ENCODE measurements at regions not wholly inside any gene's neighbourhood (a gene's known extent, or its start where the extent isn't known, plus 50 kb on each side); places are given as distances from the start of the nearest gene placed in this dataset.

- FAIRE-seq: peak; percentile 44
- no peak for TF ChIP-seq CTCF (IDR thresholded peaks at IDR 0.05; ENCODE audit: insufficient read depth, missing control alignments)
- no peak for DNase-seq (ENCODE audit: insufficient read length, low spot score)
Measured at GRCh38 chr1:187516874-187517273, 688.1 kb downstream of the PLA2G4A start.

- peak; percentile 58 for FAIRE-seq
- no peak for DNase-seq (ENCODE audit: insufficient read length, low spot score)
- TF ChIP-seq CTCF (IDR thresholded peaks at IDR 0.05; ENCODE audit: insufficient read depth, missing control alignments): no peak
Measured at GRCh38 chr1:187517546-187517945, 688.8 kb downstream of the PLA2G4A start.

- DNase-seq (ENCODE audit: insufficient read length, low spot score) (no peak), FAIRE-seq (peak; percentile 66)
- TF ChIP-seq CTCF (IDR thresholded peaks at IDR 0.05; ENCODE audit: insufficient read depth, missing control alignments): no peak
Measured at GRCh38 chr1:187527346-187527745, 698.6 kb downstream of the PLA2G4A start.

- no peak for TF ChIP-seq CTCF (IDR thresholded peaks at IDR 0.05; ENCODE audit: insufficient read depth, missing control alignments)
- peak; percentile 58 for FAIRE-seq
- DNase-seq (ENCODE audit: insufficient read length, low spot score): no peak
Measured at GRCh38 chr1:187537936-187538335, 709.2 kb downstream of the PLA2G4A start.

GRCh38 chr1:187549540-187549939 lies 720.8 kb downstream of the PLA2G4A start:
- FAIRE-seq (no peak), DNase-seq (ENCODE audit: insufficient read length, low spot score) (no peak)
- TF ChIP-seq CTCF (IDR thresholded peaks at IDR 0.05; ENCODE audit: insufficient read depth, missing control alignments): no peak

- FAIRE-seq (no peak), DNase-seq (ENCODE audit: insufficient read length, low spot score) (no peak)
- no peak for TF ChIP-seq CTCF (IDR thresholded peaks at IDR 0.05; ENCODE audit: insufficient read depth, missing control alignments)
Measured at GRCh38 chr1:187551061-187551460, 722.3 kb downstream of the PLA2G4A start.

GRCh38 chr1:187563191-187563590 lies 734.4 kb downstream of the PLA2G4A start:
- FAIRE-seq (no peak), DNase-seq (ENCODE audit: insufficient read length, low spot score) (no peak)
- no peak for TF ChIP-seq CTCF (IDR thresholded peaks at IDR 0.05; ENCODE audit: insufficient read depth, missing control alignments)

Data from D721Med (cell line).